WERI-Rb-1 (cell line): ENCODE measurements at regions not wholly inside any gene's neighbourhood (a gene's known extent, or its start where the extent isn't known, plus 50 kb on each side); places are given as distances from the start of the nearest gene placed in this dataset.

Source experiments
- DNase-seq: peaks from one replicate; pipeline ENCODE4 v3.0.0-alpha.2; 2020
- H3K27ac ChIP-seq: fragments of 250-450 bp; sonication (Bioruptor Pico); 2 replicates; pipeline ENCODE4 v1.5.1; 2020; ENCODE audit warnings: mild to moderate bottlenecking, moderate library complexity
- H3K27me3 ChIP-seq: fragments of 250-450 bp; sonication (Bioruptor Pico); 2 replicates; pipeline ENCODE4 v1.5.1; 2021; ENCODE audit warnings: mild to moderate bottlenecking, low read depth, moderate library complexity; ENCODE audit not compliant: insufficient read depth, severe bottlenecking
- H3K36me3 ChIP-seq: fragments of 250-450 bp; sonication (Bioruptor Pico); 2 replicates; pipeline ENCODE4 v1.5.1; 2020; ENCODE audit warnings: mild to moderate bottlenecking, moderate library complexity
- H3K4me3 ChIP-seq: 2 replicates; pipeline ENCODE4 v1.5.1; 2011; ENCODE audit warnings: low read depth, mild to moderate bottlenecking, control low read depth, low read length
- H3K9me3 ChIP-seq: fragments of 250-450 bp; sonication (Bioruptor Pico); 2 replicates; pipeline ENCODE4 v1.5.1; 2021; ENCODE audit warnings: mild to moderate bottlenecking, moderate library complexity; ENCODE audit not compliant: severe bottlenecking
- TF ChIP-seq, protein P1 (sequence below): IDR thresholded peaks from 2 replicates; pipeline ENCODE4 v1.5.1; 2011; ENCODE audit warnings: low read depth, mild to moderate bottlenecking, control low read depth, inconsistent platforms, low read length

DNA sequence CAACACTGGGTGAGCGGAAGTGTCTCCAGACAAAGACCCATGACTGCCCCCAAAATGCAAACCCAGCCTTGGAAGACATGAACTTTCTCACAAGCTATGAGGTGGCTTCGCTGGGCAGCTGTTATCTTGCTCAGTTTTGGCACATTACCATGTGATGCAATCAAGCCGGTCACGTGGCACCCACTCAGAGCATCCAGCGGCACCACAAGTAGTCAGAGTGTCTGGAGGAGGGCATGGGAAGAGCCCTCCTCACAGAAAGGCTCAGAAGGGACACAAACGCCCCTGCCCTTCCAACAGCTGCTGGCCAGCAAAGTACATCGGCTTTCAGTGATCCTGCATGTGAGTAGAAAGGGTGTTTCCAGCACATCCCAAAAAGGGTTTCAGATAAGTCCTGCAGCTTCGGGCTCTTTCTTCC, 145.5 kb upstream of the IRF2BP2 start:
- no peaks in the 10 kb centered on the region for H3K27me3 ChIP-seq
- H3K4me3 ChIP-seq: no peak overlapping the region
- peaks cover 2% of the 10 kb centered on the region for H3K9me3 ChIP-seq
- H3K36me3 ChIP-seq: no peaks in the 10 kb centered on the region
- TF ChIP-seq, protein P1, sequence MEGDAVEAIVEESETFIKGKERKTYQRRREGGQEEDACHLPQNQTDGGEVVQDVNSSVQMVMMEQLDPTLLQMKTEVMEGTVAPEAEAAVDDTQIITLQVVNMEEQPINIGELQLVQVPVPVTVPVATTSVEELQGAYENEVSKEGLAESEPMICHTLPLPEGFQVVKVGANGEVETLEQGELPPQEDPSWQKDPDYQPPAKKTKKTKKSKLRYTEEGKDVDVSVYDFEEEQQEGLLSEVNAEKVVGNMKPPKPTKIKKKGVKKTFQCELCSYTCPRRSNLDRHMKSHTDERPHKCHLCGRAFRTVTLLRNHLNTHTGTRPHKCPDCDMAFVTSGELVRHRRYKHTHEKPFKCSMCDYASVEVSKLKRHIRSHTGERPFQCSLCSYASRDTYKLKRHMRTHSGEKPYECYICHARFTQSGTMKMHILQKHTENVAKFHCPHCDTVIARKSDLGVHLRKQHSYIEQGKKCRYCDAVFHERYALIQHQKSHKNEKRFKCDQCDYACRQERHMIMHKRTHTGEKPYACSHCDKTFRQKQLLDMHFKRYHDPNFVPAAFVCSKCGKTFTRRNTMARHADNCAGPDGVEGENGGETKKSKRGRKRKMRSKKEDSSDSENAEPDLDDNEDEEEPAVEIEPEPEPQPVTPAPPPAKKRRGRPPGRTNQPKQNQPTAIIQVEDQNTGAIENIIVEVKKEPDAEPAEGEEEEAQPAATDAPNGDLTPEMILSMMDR: no peak
- no peak overlapping the region for H3K27ac ChIP-seq
- DNase-seq: no peak

DNA sequence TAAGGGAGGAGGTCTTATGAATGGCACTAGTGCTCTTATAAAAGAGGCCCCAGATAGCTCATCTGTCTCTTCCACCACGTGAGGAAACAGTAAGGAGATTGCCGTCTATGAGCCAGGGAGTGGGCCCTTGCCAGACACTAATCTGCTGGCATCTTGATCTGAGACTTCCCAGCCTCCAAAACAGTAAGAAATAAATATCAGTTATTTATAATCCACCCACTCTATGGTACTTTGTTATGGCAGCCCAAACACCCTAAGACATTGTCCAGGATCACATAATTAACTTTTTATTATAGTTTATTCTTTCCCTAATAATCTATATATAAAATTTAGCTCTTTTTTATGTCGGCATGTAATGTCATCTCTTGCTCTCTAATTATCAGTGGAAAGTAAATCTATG, 144.0 kb upstream of the IRF2BP2 start:
- TF ChIP-seq, protein P1: no peak
- H3K27ac ChIP-seq: no peak overlapping the region
- no peak overlapping the region for H3K4me3 ChIP-seq

DNA sequence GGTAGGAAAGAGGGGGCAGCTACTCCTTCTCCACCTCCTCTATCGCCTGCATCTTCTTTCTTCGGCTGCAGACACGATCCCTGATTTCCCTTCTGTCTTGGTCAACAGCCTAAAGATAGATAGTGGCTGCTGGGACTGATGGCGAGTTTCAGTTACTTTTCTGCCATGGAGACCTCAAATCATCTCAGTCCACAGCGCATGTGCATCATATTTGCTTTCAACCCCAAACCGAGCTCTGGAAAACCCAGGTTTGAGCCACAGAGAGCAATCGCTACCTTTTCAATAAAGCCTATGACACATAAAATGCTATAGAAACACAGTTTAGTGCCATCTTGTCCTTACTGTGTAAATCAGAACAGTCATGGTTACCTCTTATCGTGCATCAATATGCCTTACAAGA, 142.9 kb upstream of the IRF2BP2 start:
- no peak for DNase-seq
- Histone ChIP-seq H3K27ac (no peak overlapping the region), H3K9me3 (peaks cover 2% of the 10 kb centered on the region), H3K27me3 (no peaks in the 10 kb centered on the region), H3K4me3 (no peak overlapping the region), H3K36me3 (no peaks in the 10 kb centered on the region)
- TF ChIP-seq, protein P1: no peak

More for the DNA sequence above, 144.0 kb upstream of the IRF2BP2 start:
- Histone ChIP-seq H3K27me3 (no peaks in the 10 kb centered on the region), H3K36me3 (no peaks in the 10 kb centered on the region), H3K9me3 (peaks cover 2% of the 10 kb centered on the region)
- no peak for DNase-seq

DNA sequence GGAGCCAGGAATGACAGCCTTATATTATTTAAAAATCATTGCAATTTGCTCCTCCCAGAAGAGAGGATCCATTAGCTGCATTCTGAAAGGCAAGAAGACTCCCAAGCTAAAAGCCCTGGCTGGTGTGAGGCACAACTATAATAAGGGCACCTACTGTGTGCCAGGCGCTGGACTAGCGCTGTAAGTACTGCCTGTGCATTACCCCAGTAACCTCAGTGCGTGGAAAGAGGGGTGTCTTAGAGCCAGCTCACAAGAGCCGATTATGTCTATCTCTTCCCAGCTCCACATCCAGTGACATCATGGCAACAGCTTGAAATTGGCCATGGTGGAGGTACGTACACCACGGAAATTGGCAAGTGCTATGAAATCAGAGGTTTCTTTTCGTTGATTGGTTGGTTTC, 141.7 kb upstream of the IRF2BP2 start:
- no peak overlapping the region for H3K4me3 ChIP-seq
- no peaks in the 10 kb centered on the region for H3K9me3 ChIP-seq
- DNase-seq: no peak
- no peaks in the 10 kb centered on the region for H3K27me3 ChIP-seq
- TF ChIP-seq, protein P1: no peak
- H3K27ac ChIP-seq: no peak overlapping the region
- H3K36me3 ChIP-seq: no peaks in the 10 kb centered on the region

DNA sequence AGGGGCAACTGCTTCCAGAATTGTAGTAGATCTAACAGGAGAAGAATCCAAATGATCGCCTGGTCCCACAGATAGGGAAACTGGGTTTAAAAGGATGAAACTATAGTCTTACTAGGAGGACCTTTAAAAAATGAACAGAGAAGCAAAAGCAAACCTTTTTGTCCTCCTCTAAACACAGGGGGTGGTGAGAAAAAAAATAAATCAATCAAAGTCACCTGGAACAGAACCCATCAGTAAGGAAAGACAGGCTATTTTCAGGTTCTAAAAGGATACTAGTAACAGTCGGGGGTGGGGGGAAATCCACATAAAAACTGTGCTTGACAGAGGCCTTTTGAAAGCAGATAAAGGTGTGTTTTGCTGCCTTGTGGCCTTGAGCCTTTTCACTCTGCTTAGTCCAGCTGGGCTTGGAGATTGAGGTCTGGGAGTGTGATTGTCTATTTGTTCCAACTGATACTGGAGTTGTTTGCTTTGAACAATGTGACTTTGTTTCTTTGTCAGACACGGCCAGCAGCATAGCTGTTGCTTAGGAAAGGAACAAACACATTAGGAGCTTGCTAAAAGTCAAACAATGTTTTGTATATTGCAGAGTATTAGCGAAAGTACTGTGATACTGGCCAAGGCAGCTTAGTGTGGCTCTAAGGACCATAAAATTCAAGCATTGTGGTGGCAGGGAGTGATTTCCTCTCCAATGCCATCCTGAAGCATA, 141.1 kb upstream of the IRF2BP2 start:
- TF ChIP-seq, protein P1: no peak
- no peaks in the 10 kb centered on the region for H3K36me3 ChIP-seq
- H3K27ac ChIP-seq: no peak overlapping the region
- no peak for DNase-seq
- no peak overlapping the region for H3K4me3 ChIP-seq
- H3K9me3 ChIP-seq: no peaks in the 10 kb centered on the region
- no peaks in the 10 kb centered on the region for H3K27me3 ChIP-seq

DNA sequence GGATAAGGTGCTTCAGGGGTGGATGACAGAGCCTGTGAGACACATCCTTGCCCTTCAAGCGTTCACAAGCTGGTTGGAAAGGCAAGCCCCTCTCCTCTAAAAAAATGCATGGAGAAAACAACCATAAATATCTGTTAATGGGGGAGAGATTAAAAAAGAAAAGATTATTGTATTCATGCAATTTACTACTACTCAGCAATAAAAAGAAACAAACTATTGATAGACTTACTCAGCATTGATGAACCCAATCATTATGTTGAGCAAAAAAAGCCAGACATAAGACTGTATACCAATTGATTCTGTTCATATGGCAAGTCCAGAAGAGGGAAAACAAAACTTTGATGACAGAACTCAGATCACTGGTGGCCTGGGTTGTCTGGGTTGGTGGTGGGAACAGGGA, 138.7 kb upstream of the IRF2BP2 start:
- Histone ChIP-seq H3K4me3 (no peak overlapping the region), H3K9me3 (no peaks in the 10 kb centered on the region), H3K36me3 (no peaks in the 10 kb centered on the region), H3K27ac (no peak overlapping the region), H3K27me3 (no peaks in the 10 kb centered on the region)
- TF ChIP-seq, protein P1: no peak
- DNase-seq: no peak
